MCF 10A (cell line): ENCODE measurements at regions not wholly inside any gene's neighbourhood (a gene's known extent, or its start where the extent isn't known, plus 50 kb on each side); places are given as distances from the start of the nearest gene placed in this dataset.

Experiments used
- BruUV-seq: library from RNA; stranded (reverse); fragments of 400-500 nt; replicated peaks from 2 replicates; lab custom pipeline; 2021; lab: Mats Ljungman, UMichigan
- CTCF ChIA-PET: fragments of 300-600 bp; sonication (Branson Sonifier 250); formaldehyde crosslinking; extraction: SDS; loops from one replicate; lab custom pipeline; 2021; ENCODE audit warnings: antibody characterized with exemption, inconsistent platforms; lab: Yijun Ruan, JAX
- POLR2A ChIA-PET: fragments of 300-600, 350-650 bp; sonication (Branson Sonifier 250); formaldehyde crosslinking; extraction: SDS; loops from one replicate; lab custom pipeline; 2020; ENCODE audit warnings: antibody characterized with exemption, inconsistent platforms; lab: Yijun Ruan, JAX
- DNase-seq: peaks from one replicate; pipeline ENCODE4 v3.0.0-alpha.2; 2018; ENCODE audit not compliant: unreplicated experiment
- H3K27ac Mint-ChIP-seq: one replicate; pipeline ENCODE4 v1.8.0; 2022; ENCODE audit warnings: mild to moderate bottlenecking, low read depth, mixed read lengths; ENCODE audit not compliant: unreplicated experiment
- H3K27me3 Mint-ChIP-seq: one replicate; pipeline ENCODE4 v1.8.0; 2022; ENCODE audit warnings: mixed read lengths; ENCODE audit not compliant: insufficient read depth, unreplicated experiment
- H3K36me3 Mint-ChIP-seq: one replicate; pipeline ENCODE4 v1.8.0; 2022; ENCODE audit warnings: mild to moderate bottlenecking, moderate library complexity, mixed read lengths; ENCODE audit not compliant: insufficient read depth, unreplicated experiment
- H3K4me1 Mint-ChIP-seq: one replicate; pipeline ENCODE4 v1.8.0; 2022; ENCODE audit warnings: mixed read lengths; ENCODE audit not compliant: insufficient read depth, unreplicated experiment
- H3K4me3 Mint-ChIP-seq: one replicate; pipeline ENCODE4 v1.8.0; 2022; ENCODE audit warnings: mild to moderate bottlenecking, moderate library complexity, mixed read lengths; ENCODE audit not compliant: unreplicated experiment
- H3K9me3 Mint-ChIP-seq: one replicate; pipeline ENCODE4 v1.8.0; 2022; ENCODE audit warnings: mixed read lengths; ENCODE audit not compliant: unreplicated experiment
- intact Hi-C: fragments of 100-400 bp; cut with micrococcal nuclease; formaldehyde crosslinking; loops from 2 replicates; pipeline ENCODE4 v1.14.1; 2022
- TF ChIP-seq, protein P1 (sequence below): fragments of 200-600 bp; IDR thresholded peaks from one replicate; pipeline ENCODE4 v1.8.0; 2022; ENCODE audit warnings: antibody characterized with exemption, mild to moderate bottlenecking; ENCODE audit not compliant: unreplicated experiment

DNA sequence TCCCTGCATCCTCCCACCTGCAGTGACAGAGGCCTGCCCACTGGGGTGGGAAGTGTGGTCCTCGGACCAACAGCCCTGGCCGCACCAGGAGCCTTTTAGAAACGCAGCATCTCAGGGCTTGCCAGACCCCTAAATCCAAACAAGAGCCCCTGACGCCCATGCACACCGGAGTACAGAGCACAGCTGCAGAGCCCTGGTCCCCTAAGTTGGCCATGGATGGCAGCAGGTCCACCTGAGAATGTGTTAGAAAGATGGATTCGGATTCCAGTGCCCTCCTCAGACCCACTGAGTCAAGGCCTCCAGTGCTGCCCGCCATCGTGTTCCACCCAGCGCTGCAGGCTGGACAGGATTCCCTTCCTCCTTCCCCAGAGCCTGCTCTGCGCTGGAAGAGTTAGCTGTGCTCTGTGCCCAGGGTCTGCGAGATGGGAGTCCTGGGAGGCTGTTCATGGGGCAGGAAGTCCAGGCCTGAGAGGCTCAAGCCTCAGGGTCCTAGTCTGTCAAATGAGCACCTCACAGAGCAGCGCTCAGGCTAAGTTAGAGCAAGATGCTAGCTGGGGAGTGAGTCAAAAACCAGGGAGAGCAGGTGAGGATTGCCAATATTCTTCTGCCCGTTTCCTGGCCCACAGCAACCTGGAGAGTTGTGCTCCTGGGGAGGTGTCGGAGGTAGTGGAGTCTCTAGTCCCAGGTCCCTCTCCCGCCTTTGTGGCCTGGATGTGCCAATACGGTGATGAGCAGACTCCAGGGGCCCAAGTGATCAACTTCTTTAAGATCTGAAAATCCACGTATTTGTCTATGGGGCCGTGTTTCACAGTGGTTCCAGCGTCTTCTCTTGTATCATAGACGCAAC, 95.9 kb upstream of the GPR26 start:
- no TSS peak for BruUV-seq
- DNase-seq: no peak
- CTCF ChIA-PET: interaction anchor here (0.6 to 1.4 kb wide), 4 partner anchors 10 to 396 kb away, joined by 3 to 6 read pairs (median 4); no protein-coding TSS in a partner anchor
- Mint-ChIP-seq H3K27ac (no peak overlapping the region), H3K4me3 (no peak overlapping the region), H3K27me3 (peaks cover 39% of the 10 kb centered on the region), H3K36me3 (no peaks in the 10 kb centered on the region), H3K9me3 (no peaks in the 10 kb centered on the region), H3K4me1 (peaks cover 7% of the 10 kb centered on the region)
- POLR2A ChIA-PET: no interaction called here
- TF ChIP-seq, protein P1, sequence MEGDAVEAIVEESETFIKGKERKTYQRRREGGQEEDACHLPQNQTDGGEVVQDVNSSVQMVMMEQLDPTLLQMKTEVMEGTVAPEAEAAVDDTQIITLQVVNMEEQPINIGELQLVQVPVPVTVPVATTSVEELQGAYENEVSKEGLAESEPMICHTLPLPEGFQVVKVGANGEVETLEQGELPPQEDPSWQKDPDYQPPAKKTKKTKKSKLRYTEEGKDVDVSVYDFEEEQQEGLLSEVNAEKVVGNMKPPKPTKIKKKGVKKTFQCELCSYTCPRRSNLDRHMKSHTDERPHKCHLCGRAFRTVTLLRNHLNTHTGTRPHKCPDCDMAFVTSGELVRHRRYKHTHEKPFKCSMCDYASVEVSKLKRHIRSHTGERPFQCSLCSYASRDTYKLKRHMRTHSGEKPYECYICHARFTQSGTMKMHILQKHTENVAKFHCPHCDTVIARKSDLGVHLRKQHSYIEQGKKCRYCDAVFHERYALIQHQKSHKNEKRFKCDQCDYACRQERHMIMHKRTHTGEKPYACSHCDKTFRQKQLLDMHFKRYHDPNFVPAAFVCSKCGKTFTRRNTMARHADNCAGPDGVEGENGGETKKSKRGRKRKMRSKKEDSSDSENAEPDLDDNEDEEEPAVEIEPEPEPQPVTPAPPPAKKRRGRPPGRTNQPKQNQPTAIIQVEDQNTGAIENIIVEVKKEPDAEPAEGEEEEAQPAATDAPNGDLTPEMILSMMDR: no peak
- intact Hi-C loops: no loop called here

DNA sequence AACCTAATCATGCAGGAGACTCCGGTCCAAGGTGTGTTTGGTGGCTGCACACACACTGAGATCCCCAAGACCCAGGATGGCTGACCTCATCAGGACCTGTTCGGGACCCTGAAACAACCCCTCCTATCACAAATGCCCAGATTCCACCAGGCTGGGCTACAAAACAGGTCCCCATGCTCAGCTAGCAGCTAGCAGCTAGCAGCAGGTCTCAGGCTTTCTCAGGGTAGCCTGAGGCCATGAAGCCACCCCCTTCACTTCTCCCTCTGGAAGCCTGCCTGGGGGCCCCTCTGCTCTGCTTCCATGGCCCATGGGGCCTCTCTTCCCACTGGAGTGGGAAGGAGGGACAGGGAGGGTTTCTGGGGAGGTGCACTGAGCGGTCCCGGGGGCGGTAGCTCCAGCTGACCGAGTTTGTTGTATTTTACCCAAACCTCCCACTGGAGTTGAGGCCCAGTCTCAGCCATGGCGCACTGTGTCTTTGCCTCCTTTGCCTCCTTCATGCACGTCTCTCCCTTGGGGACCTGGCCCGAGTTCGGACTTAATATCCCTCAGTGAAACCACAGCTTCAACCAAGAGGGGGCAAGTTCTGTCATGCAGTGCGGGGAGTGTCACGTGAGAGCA, 95.1 kb upstream of the GPR26 start:
- Mint-ChIP-seq H3K36me3 (no peaks in the 10 kb centered on the region), H3K27me3 (peaks cover 39% of the 10 kb centered on the region), H3K4me1 (peaks cover 7% of the 10 kb centered on the region), H3K4me3 (no peak overlapping the region), H3K27ac (no peak overlapping the region), H3K9me3 (no peaks in the 10 kb centered on the region)
- BruUV-seq: no TSS peak
- ChIA-PET POLR2A (no interaction called here), CTCF (interaction anchor here (0.6 to 1.4 kb wide), 4 partner anchors 11 to 396 kb away, joined by 3 to 6 read pairs (median 4); no protein-coding TSS in a partner anchor)
- intact Hi-C loops: no loop called here
- no peak for DNase-seq
- TF ChIP-seq, protein P1: no peak

DNA sequence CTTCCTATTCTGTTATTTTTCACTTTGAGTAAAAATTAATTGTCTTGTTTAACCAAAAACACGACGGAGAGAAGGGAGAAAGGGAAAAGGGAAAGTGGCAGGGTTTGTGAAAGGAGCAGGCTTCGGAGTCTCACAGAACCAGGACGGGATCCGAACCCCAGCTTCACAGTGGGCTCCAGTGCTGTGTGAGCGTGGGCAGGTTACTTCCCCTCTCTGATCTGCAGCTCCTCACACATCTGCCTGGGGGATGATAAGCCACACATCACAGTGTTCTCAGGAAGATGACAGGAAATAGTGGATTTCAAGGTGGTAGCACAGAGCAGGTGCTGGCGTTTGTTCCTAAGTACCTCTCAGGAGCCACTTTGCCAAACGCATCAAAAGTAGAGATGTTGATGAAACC, 94.2 kb upstream of the GPR26 start:
- Mint-ChIP-seq H3K4me3 (no peak overlapping the region), H3K27me3 (peaks cover 39% of the 10 kb centered on the region), H3K27ac (no peak overlapping the region), H3K4me1 (peaks cover 7% of the 10 kb centered on the region), H3K9me3 (no peaks in the 10 kb centered on the region), H3K36me3 (no peaks in the 10 kb centered on the region)
- POLR2A ChIA-PET: no interaction called here
- TF ChIP-seq, protein P1: no peak
- BruUV-seq: no TSS peak
- CTCF ChIA-PET: interaction anchor here (0.7 to 1.4 kb wide), 4 partner anchors 10 to 481 kb away, joined by 3 to 4 read pairs (median 3); no protein-coding TSS in a partner anchor
- no peak for DNase-seq
- intact Hi-C loops: loop anchor here (2.0 kb wide), 1 partner anchor 395 kb away; no protein-coding TSS in a partner anchor
